Lower lobe of right lung (tissue), 2 donors: ENCODE measurements at regions not wholly inside any gene's neighbourhood (a gene's known extent, or its start where the extent isn't known, plus 50 kb on each side); places are given as distances from the start of the nearest gene placed in this dataset.
"Not testable (repeated sequence)": the region's sequence is repeated elsewhere in the genome, so short reads cannot be mapped to it uniquely, and the experiment has no call there.

Source experiments
- ATAC-seq, 2 donors: fragments of 200-7000 bp; cut with Tn5 transposase; one replicate each; pipeline ENCODE4 v1.9.1; 2020 to 2022; ENCODE audit warnings: mild to moderate bottlenecking in 2 of 2, moderate library complexity in 2 of 2
- DNase-seq: peaks from one replicate; pipeline ENCODE4 v3.0.0-alpha.2; 2020
- H3K27ac ChIP-seq: fragments of 200-600 bp; one replicate; pipeline ENCODE4 v1.8.0; 2022
- H3K27me3 ChIP-seq: fragments of 200-600 bp; one replicate; pipeline ENCODE4 v1.8.0; 2022; ENCODE audit warnings: low read depth
- H3K36me3 ChIP-seq: fragments of 200-600 bp; one replicate; pipeline ENCODE4 v1.8.0; 2022; ENCODE audit warnings: mild to moderate bottlenecking
- H3K4me1 ChIP-seq: fragments of 200-600 bp; one replicate; pipeline ENCODE4 v1.8.0; 2022
- H3K4me3 ChIP-seq: fragments of 200-600 bp; one replicate; pipeline ENCODE4 v1.8.0; 2022; ENCODE audit warnings: mild to moderate bottlenecking
- H3K9me3 ChIP-seq: fragments of 200-600 bp; one replicate; pipeline ENCODE4 v1.8.0; 2022
- intact Hi-C: fragments of 100-400 bp; cut with DNase I; formaldehyde crosslinking; loops from one replicate; pipeline ENCODE4 v1.11.0; 2022
- TF ChIP-seq, protein P1 (sequence below): fragments of 200-600 bp; IDR thresholded peaks from one replicate; pipeline ENCODE4 v1.8.0; 2022; ENCODE audit warnings: antibody characterized with exemption, mild to moderate bottlenecking
- donor health status: DM: no; HTN: yes; CAD: no; lungs with severe emphysema.

DNA sequence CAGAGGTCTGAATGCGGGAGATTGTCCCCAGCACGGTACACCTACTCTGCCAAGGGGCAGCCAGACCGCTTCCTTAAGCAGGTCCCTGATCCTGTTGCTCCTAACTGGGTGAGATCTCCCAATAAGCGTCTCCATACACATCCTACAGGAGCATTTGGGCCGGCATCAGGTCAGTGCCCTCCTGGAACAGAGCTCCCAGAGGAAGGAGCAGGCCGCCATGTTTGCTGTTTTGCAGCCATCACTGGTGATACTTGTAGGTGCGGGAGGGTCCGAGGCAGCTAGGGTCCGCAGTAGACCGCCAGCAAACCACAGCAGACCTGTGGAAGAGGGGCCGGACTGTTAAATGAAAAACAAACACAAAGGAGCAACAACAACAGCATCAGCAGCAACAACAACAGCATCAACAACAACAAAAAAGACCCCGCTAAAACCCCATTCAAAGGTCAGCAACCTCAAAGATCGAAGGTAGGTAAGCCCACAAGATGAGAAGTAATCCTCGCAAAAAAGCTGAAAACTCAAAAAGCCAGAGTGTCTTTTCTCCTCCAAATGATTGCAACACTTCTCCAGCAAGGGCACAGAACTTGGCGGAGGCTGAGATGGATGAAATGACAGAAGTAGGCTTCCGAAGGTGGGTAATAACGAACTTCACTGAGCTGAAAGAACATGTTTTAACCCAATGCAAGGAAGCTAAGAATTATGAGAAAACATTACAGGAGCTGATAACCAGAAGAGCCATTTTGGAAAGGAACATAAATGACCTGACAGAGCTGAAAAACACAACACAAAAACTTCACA lies 79.0 kb upstream of the CDH7 start:
- Histone ChIP-seq H3K9me3 (no peaks in the 10 kb centered on the region), H3K36me3 (no peaks in the 10 kb centered on the region), H3K4me1 (no peaks in the 10 kb centered on the region), H3K4me3 (no peak overlapping the region), H3K27ac (no peak overlapping the region), H3K27me3 (no peaks in the 10 kb centered on the region)
- TF ChIP-seq, protein P1, sequence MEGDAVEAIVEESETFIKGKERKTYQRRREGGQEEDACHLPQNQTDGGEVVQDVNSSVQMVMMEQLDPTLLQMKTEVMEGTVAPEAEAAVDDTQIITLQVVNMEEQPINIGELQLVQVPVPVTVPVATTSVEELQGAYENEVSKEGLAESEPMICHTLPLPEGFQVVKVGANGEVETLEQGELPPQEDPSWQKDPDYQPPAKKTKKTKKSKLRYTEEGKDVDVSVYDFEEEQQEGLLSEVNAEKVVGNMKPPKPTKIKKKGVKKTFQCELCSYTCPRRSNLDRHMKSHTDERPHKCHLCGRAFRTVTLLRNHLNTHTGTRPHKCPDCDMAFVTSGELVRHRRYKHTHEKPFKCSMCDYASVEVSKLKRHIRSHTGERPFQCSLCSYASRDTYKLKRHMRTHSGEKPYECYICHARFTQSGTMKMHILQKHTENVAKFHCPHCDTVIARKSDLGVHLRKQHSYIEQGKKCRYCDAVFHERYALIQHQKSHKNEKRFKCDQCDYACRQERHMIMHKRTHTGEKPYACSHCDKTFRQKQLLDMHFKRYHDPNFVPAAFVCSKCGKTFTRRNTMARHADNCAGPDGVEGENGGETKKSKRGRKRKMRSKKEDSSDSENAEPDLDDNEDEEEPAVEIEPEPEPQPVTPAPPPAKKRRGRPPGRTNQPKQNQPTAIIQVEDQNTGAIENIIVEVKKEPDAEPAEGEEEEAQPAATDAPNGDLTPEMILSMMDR, result no peak
- DNase-seq, result no peak
- intact Hi-C loops, result no loop called here
- ATAC-seq, result no peak

DNA sequence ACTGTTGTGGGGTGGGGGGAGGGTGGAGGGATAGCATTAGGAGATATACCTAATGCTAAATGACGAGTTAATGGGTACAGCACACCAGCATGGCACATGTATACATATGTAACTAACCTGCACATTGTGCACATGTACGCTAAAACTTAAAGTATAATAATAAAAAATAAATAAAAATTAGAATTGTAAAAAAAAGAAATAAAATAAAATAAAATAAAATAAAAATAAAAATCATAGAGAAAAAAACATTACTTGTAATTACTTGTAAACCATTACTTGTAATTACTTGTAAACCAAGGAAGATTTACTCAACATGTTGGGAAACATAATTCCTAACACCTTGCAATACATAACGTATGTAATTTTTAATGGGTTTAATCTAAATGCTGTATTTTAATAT lies 80.7 kb upstream of the CDH7 start:
- H3K36me3 ChIP-seq, intact Hi-C loops: not testable (repeated sequence)

DNA sequence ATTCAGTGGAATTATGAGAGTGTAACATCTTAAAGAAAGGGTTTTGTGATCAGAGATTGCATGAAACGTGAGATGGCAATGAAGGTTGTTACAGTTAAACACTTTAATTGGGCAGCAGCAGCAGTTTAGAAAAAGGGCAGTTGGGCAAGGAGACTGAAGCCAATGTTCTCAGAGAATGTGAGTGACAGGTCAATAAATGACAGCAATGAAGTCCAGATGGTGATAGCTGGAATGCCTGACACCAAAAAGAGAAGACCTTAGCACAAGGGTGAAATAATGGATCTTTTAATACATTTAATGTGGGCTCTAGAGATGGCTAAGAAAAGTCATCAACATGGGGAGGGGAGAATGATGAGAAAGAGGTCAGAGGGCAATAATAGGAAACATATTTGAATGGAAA lies 89.4 kb upstream of the CDH7 start:
- DNase-seq, result no peak

More for the DNA sequence above, 80.7 kb upstream of the CDH7 start:
- not testable (repeated sequence) for DNase-seq, H3K27me3 ChIP-seq, H3K9me3 ChIP-seq, H3K4me1 ChIP-seq, H3K4me3 ChIP-seq, ATAC-seq, H3K27ac ChIP-seq

DNA sequence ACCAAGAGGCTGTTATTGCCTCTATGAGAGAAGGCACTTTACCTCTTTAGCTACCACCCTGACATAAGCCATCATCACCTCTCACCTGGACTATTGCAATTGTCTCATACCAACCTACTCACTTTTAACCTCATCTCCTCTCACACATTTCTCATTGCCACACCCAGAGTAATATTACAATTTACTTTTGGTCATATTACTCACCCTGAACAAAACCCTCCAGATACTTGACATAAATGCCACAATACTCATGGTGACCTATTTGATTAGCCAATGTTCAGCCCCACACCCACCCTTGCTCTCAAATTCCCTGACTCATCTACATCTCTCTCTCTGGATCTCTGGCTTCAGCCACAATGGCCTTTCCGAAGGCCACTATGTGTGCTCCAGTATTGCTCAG lies 90.9 kb upstream of the CDH7 start:
- no peaks in the 10 kb centered on the region for H3K9me3 ChIP-seq
- H3K36me3 ChIP-seq, result no peaks in the 10 kb centered on the region
- intact Hi-C loops, result no loop called here
- no peaks in the 10 kb centered on the region for H3K4me1 ChIP-seq
- no peaks in the 10 kb centered on the region for H3K27me3 ChIP-seq
- DNase-seq, result no peak
- H3K27ac ChIP-seq, result no peak overlapping the region
- no peak for ATAC-seq
- H3K4me3 ChIP-seq, result no peak overlapping the region
- TF ChIP-seq, protein P1, result no peak

More for the DNA sequence above, 89.4 kb upstream of the CDH7 start:
- Histone ChIP-seq H3K9me3 (no peaks in the 10 kb centered on the region), H3K36me3 (no peaks in the 10 kb centered on the region), H3K4me1 (no peaks in the 10 kb centered on the region), H3K27me3 (no peaks in the 10 kb centered on the region), H3K4me3 (no peak overlapping the region), H3K27ac (no peak overlapping the region)
- no peak for ATAC-seq
- intact Hi-C loops, result no loop called here
- TF ChIP-seq, protein P1, result no peak

DNA sequence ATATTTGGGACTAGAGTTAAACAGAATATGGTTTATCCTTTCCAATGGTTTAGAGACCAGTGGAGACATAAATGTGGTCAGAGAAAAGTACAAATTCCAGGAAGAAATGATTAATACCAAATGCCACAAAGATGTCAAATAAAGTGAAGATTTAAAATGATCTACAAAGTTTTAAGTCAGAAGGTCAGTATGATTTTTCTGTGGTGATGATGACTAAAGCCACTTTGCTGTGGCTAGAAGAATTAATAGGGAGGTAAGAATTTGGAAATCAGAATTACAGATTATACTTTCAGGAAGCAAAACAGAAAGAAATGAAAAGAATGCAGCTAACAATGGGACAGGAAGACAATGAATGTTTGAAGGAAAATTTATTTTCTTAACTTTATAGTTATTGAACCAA lies 91.5 kb upstream of the CDH7 start:
- DNase-seq (no peak), ATAC-seq (no peak)
- H3K27ac ChIP-seq, result no peak overlapping the region
- no peaks in the 10 kb centered on the region for H3K9me3 ChIP-seq
- H3K36me3 ChIP-seq, result no peaks in the 10 kb centered on the region
- no peaks in the 10 kb centered on the region for H3K4me1 ChIP-seq
- no peaks in the 10 kb centered on the region for H3K27me3 ChIP-seq
- intact Hi-C loops, result no loop called here
- H3K4me3 ChIP-seq, result no peak overlapping the region
- TF ChIP-seq, protein P1, result no peak

DNA sequence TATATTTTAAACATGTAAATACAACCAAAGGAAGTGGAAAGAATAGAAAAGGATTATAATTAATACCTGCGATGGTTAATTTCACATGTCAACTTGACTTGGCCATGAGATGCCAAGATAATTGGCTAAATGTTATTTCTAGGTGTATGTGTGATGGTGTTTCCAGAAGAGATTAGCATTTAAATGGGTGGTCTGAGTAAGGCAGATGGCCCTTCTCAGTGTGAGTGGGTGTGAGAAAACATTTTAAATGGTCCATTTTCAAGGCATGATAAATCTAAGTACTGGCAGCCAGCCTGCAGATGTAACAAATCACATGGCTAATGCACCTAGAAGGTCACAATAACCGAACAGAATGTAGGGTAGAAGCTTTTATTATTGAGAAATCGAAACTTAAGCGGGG lies 99.6 kb upstream of the CDH7 start:
- no peak overlapping the region for H3K4me3 ChIP-seq
- DNase-seq, result no peak
- no peak for ATAC-seq
- H3K36me3 ChIP-seq, result no peaks in the 10 kb centered on the region
- H3K4me1 ChIP-seq, result no peaks in the 10 kb centered on the region
- TF ChIP-seq, protein P1, result no peak
- intact Hi-C loops, result no loop called here
- no peaks in the 10 kb centered on the region for H3K27me3 ChIP-seq
- H3K27ac ChIP-seq, result no peak overlapping the region
- H3K9me3 ChIP-seq, result peaks cover 5% of the 10 kb centered on the region
